CD4-positive, alpha-beta T cell treated with Interleukin-12 subunit alpha and Interleukin-12 subunit beta, for 1 hour (primary cell): ENCODE measurements at regions not wholly inside any gene's neighbourhood (a gene's known extent, or its start where the extent isn't known, plus 50 kb on each side); places are given as distances from the start of the nearest gene placed in this dataset.

Source experiments
- DNase-seq: peaks from one replicate; pipeline ENCODE4 v3.0.0-alpha.2; 2020

GRCh38 chr1:201589186-201589585 is 50.3 kb downstream of the NAV1 start:
- DNase-seq, result no peak

- DNase-seq, result no peak
These were observed 51.5 kb downstream of the NAV1 start for GRCh38 chr1:201590474-201590873.

GRCh38 chr1:201591348-201591747 is 52.4 kb downstream of the NAV1 start:
- DNase-seq, result no peak

GRCh38 chr1:201591981-201592380 is 53.1 kb downstream of the NAV1 start:
- DNase-seq, result no peak

GRCh38 chr1:201593200-201593921 is 54.4 kb downstream of the NAV1 start:
- no peak for DNase-seq

- DNase-seq, result no peak
These were observed 55.8 kb downstream of the NAV1 start for GRCh38 chr1:201594575-201595245.

GRCh38 chr1:201595381-201595780 is 56.5 kb downstream of the NAV1 start:
- DNase-seq, result no peak

GRCh38 chr1:201596101-201596868 is 57.4 kb downstream of the NAV1 start:
- DNase-seq, result no peak

- DNase-seq, result no peak
These were observed 58.8 kb downstream of the NAV1 start for GRCh38 chr1:201597551-201598230.

GRCh38 chr1:201598396-201598795 is 59.5 kb downstream of the NAV1 start:
- no peak for DNase-seq

- DNase-seq, result no peak
These were observed 60.0 kb downstream of the NAV1 start for GRCh38 chr1:201598973-201599372.

- DNase-seq, result no peak
These were observed 60.6 kb downstream of the NAV1 start for GRCh38 chr1:201599548-201599947.

GRCh38 chr1:201602413-201603265 is 63.7 kb downstream of the NAV1 start:
- no peak for DNase-seq

GRCh38 chr1:201603613-201604232 is 64.8 kb downstream of the NAV1 start:
- DNase-seq, result no peak

- DNase-seq, result no peak
These were observed 66.6 kb downstream of the NAV1 start for GRCh38 chr1:201605385-201606010.

GRCh38 chr1:201606096-201606495 is 67.2 kb downstream of the NAV1 start:
- no peak for DNase-seq

GRCh38 chr1:201606623-201607022 is 67.7 kb downstream of the NAV1 start:
- DNase-seq, result no peak

- DNase-seq, result no peak
These were observed 69.9 kb downstream of the NAV1 start for GRCh38 chr1:201608635-201609395.

GRCh38 chr1:201609661-201610318 is 70.9 kb downstream of the NAV1 start:
- DNase-seq, result no peak

- no peak for DNase-seq
These were observed 71.9 kb downstream of the NAV1 start for GRCh38 chr1:201610858-201611257.
